RWPE2 (cell line): ENCODE measurements at regions not wholly inside any gene's neighbourhood (a gene's known extent, or its start where the extent isn't known, plus 50 kb on each side); places are given as distances from the start of the nearest gene placed in this dataset.
A peak's percentile ranks its signal among the peaks of the same experiment; 100 is the strongest.
"Not testable (repeated sequence)": the region's sequence is repeated elsewhere in the genome, so short reads cannot be mapped to it uniquely, and the experiment has no call there.

Experiments used
- ATAC-seq: fragments of 200-7000 bp; cut with Tn5 transposase; 3 replicates; pipeline ENCODE4 v1.9.1; 2021; ENCODE audit warnings: low read depth
- DNase-seq: peaks from one replicate; pipeline ENCODE4 v3.0.0-alpha.2; 2020; ENCODE audit warnings: low spot score
- H3K27ac ChIP-seq: fragments of 450-650 bp; 2 replicates; pipeline ENCODE4 v1.5.1; 2017; ENCODE audit warnings: mild to moderate bottlenecking; ENCODE audit not compliant: poor library complexity, severe bottlenecking
- H3K27me3 ChIP-seq: fragments of 250-450 bp; sonication (Bioruptor Pico); 2 replicates; pipeline ENCODE4 v1.5.1; 2021; ENCODE audit warnings: mild to moderate bottlenecking, moderate library complexity; ENCODE audit not compliant: insufficient read depth, poor library complexity, severe bottlenecking
- H3K36me3 ChIP-seq: fragments of 250-450 bp; sonication (Bioruptor Pico); 2 replicates; pipeline ENCODE4 v1.5.1; 2020; ENCODE audit warnings: low read depth, mild to moderate bottlenecking, moderate library complexity
- H3K4me1 ChIP-seq: fragments of 250-450 bp; sonication (Bioruptor Pico); 2 replicates; pipeline ENCODE4 v1.5.1; 2021; ENCODE audit warnings: mild to moderate bottlenecking, moderate library complexity; ENCODE audit not compliant: insufficient read depth, poor library complexity, severe bottlenecking
- H3K4me3 ChIP-seq: fragments of 250-450 bp; sonication (Bioruptor Pico); 2 replicates; pipeline ENCODE4 v1.5.1; 2021; ENCODE audit warnings: mild to moderate bottlenecking, moderate library complexity; ENCODE audit not compliant: severe bottlenecking
- H3K9me3 ChIP-seq: fragments of 250-450 bp; sonication (Bioruptor Pico); 2 replicates; pipeline ENCODE4 v1.5.1; 2021; ENCODE audit warnings: mild to moderate bottlenecking, moderate library complexity; ENCODE audit not compliant: severe bottlenecking
- TF ChIP-seq, protein P1 (sequence below): fragments of 450-650 bp; IDR thresholded peaks from one replicate; pipeline ENCODE4 v1.5.1; 2017; ENCODE audit warnings: mild to moderate bottlenecking, moderate library complexity; ENCODE audit not compliant: poor library complexity, severe bottlenecking

- Histone ChIP-seq H3K4me3 (no peak overlapping the region), H3K27me3 (peaks cover 6% of the 10 kb centered on the region), H3K4me1 (peaks cover 11% of the 10 kb centered on the region), H3K36me3 (no peaks in the 10 kb centered on the region), H3K9me3 (no peaks in the 10 kb centered on the region), H3K27ac (no peak overlapping the region)
- DNase-seq (no peak), ATAC-seq (no peak)
- TF ChIP-seq, protein P1, sequence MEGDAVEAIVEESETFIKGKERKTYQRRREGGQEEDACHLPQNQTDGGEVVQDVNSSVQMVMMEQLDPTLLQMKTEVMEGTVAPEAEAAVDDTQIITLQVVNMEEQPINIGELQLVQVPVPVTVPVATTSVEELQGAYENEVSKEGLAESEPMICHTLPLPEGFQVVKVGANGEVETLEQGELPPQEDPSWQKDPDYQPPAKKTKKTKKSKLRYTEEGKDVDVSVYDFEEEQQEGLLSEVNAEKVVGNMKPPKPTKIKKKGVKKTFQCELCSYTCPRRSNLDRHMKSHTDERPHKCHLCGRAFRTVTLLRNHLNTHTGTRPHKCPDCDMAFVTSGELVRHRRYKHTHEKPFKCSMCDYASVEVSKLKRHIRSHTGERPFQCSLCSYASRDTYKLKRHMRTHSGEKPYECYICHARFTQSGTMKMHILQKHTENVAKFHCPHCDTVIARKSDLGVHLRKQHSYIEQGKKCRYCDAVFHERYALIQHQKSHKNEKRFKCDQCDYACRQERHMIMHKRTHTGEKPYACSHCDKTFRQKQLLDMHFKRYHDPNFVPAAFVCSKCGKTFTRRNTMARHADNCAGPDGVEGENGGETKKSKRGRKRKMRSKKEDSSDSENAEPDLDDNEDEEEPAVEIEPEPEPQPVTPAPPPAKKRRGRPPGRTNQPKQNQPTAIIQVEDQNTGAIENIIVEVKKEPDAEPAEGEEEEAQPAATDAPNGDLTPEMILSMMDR: no peak
Observed at GRCh38 chr4:83748711-83749110, 212.8 kb downstream of the GPAT3 start.

- H3K9me3 ChIP-seq: no peaks in the 10 kb centered on the region
- TF ChIP-seq, protein P1: no peak
- DNase-seq: no peak
- H3K27me3 ChIP-seq: peaks cover 6% of the 10 kb centered on the region
- no peak for ATAC-seq
- H3K36me3 ChIP-seq: no peaks in the 10 kb centered on the region
- no peak overlapping the region for H3K4me3 ChIP-seq
- no peaks in the 10 kb centered on the region for H3K4me1 ChIP-seq
- no peak overlapping the region for H3K27ac ChIP-seq
Observed at GRCh38 chr4:83738895-83739294, 203.0 kb downstream of the GPAT3 start.

GRCh38 chr4:83734576-83734975, 198.7 kb downstream of the GPAT3 start:
- Histone ChIP-seq H3K9me3 (no peaks in the 10 kb centered on the region), H3K27me3 (no peaks in the 10 kb centered on the region), H3K27ac (no peak overlapping the region), H3K4me3 (no peak overlapping the region), H3K36me3 (no peaks in the 10 kb centered on the region), H3K4me1 (no peaks in the 10 kb centered on the region)
- no peak for DNase-seq
- TF ChIP-seq, protein P1: no peak
- ATAC-seq: no peak

GRCh38 chr4:83732114-83732635, 196.3 kb downstream of the GPAT3 start:
- TF ChIP-seq, protein P1: no peak
- H3K27me3 ChIP-seq: peaks cover 2% of the 10 kb centered on the region
- no peak overlapping the region for H3K4me3 ChIP-seq
- no peak for ATAC-seq
- H3K4me1 ChIP-seq: no peaks in the 10 kb centered on the region
- H3K36me3 ChIP-seq: no peaks in the 10 kb centered on the region
- H3K27ac ChIP-seq: no peak overlapping the region
- DNase-seq: no peak
- no peaks in the 10 kb centered on the region for H3K9me3 ChIP-seq

GRCh38 chr4:83731609-83732008, 195.7 kb downstream of the GPAT3 start:
- peak; percentile 44; the same call in 1 of the 3 replicates for ATAC-seq
- H3K4me3 ChIP-seq: no peak overlapping the region
- TF ChIP-seq, protein P1: no peak
- peaks cover 2% of the 10 kb centered on the region for H3K27me3 ChIP-seq
- no peak for DNase-seq
- H3K27ac ChIP-seq: no peak overlapping the region
- H3K4me1 ChIP-seq: no peaks in the 10 kb centered on the region
- no peaks in the 10 kb centered on the region for H3K9me3 ChIP-seq
- H3K36me3 ChIP-seq: no peaks in the 10 kb centered on the region

DNA sequence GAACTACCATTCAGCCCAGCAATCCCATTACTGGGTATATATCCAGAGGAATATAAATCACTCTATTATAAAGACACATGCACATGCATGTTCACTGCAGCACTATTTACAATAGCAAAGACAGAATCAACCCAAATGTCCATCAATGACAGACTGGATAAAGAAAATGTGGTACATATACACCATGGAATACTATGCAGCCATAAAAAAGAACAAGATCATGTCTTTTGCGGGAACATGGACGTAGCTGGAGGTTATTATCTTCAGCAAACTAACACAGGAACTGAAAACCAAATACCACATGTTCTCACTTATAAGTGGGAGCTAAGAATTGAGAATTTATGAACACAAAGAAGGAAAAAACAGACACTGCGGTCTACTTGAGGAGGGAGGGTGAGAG, 195.1 kb downstream of the GPAT3 start:
- not testable (repeated sequence) for H3K27ac ChIP-seq, H3K36me3 ChIP-seq, DNase-seq, H3K9me3 ChIP-seq, H3K27me3 ChIP-seq, H3K4me1 ChIP-seq, ATAC-seq, H3K4me3 ChIP-seq
